HG03571 (cell line): ENCODE measurements at regions not wholly inside any gene's neighbourhood (a gene's known extent, or its start where the extent isn't known, plus 50 kb on each side); places are given as distances from the start of the nearest gene placed in this dataset.

Experiments used
- ATAC-seq: cut with Tn5 transposase; IDR thresholded peaks from one replicate; pipeline ENCODE4 v1.9.1; 2021; ENCODE audit not compliant: unreplicated experiment

DNA sequence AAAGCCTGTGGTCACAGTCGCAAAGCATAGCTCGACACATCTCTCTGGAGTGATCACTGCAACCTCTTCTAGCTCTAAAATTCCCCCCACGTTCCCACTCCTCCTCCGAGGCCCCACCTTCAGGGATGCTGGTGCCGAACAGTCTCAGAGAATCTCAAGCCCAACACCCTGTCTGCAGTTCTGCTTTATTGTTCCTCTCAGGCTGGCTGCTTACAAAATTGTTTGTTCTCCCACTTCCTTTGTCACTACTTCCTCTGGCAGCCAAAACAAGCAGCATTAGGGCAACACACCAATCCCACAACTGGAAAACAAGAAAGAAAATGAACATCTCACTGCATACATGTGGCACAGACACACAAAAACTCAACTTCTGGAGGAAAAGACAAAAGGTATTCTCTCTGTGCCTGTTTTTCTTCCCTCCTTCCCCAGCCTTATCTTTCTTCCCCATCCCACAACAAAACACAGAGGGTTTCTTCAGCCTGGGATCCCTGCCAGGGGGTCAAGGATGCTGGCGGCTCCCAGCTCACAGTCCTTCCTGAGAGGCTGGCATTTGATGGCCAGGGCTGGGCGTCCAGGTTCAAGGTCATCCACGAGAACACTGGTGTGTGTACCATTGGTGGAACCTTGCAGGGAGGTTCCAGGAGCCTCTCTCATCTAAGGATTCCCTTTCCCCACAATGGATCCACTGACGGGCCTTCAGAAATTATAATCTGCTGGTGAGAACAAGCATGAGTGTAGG, 108.4 kb downstream of the TMCO5A start:
- ATAC-seq = no peak

DNA sequence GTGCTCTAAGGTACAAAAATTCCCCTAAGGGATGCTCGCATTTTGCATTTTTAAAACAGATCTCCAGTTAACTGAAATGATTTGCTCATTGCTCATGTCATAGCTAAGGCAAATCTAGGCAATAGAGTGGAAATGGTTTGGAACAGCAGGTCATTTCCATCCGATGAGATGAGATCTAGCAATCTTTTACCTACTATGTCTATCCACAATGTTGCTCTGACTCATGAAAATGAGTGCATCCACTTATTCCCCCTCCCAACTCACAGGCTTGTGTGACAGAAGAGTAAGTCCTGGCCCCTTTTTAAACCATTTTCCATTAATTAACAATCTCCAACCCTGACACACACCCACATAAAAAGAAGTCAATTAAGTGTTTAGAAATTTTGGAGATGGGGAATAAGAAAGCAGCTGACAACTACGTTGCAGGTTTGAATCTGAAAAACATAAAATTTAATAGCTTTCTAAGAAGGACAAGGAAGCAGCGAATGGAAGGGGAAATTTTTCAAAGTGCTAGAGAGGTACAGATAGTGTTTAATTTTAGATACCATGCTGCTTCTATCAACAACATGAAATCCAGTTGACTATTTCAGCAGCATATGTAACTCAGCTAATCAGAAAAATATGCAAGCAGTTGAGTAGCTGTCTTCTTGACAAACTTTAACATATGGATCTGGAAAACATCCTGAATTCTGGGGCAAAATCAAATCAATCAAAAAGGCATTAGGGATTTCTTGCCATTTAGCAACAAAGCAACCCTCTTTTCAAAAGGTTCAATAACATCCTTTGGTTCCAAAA, 112.0 kb downstream of the TMCO5A start:
- ATAC-seq = no peak

DNA sequence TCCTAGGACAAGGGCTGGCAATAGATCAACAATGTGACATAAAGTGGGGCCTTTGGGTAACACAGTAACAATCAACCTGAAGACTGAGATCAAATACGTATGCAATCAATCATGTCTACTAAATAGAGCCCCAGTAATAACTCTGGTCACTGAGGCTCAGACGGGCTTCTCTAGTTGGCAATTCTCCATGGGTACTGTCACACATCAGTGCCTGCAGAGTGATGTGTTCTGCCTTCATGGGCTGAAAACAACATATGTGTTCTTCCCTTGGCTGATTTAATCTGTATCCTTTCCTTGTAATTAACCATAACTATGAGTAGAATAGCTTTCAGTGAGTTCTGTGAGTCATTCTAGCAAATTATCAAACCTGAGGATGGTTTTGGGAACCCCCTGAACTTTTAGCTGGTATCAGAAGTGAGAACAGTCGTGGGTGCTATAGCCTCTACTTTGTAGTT, 113.6 kb downstream of the TMCO5A start:
- ATAC-seq = no peak

DNA sequence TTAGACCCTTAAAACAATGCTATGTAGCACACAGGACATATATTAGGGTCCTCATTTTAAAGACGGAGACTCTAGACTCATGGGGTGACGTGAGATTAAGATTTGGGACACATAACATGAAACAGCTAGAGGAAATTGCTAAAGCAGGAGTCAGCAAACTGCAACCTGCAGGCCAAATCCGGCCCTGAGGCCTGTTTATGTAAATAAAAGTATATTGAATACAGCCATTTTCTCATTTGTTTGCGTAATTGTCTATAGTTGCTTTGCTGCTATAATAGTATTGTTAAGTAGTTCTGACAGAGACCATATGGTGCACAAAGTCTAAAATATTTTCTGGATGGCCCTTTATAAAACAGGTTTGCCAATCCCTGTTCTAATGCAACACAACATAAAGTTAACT, 115.5 kb downstream of the TMCO5A start:
- no peak for ATAC-seq

DNA sequence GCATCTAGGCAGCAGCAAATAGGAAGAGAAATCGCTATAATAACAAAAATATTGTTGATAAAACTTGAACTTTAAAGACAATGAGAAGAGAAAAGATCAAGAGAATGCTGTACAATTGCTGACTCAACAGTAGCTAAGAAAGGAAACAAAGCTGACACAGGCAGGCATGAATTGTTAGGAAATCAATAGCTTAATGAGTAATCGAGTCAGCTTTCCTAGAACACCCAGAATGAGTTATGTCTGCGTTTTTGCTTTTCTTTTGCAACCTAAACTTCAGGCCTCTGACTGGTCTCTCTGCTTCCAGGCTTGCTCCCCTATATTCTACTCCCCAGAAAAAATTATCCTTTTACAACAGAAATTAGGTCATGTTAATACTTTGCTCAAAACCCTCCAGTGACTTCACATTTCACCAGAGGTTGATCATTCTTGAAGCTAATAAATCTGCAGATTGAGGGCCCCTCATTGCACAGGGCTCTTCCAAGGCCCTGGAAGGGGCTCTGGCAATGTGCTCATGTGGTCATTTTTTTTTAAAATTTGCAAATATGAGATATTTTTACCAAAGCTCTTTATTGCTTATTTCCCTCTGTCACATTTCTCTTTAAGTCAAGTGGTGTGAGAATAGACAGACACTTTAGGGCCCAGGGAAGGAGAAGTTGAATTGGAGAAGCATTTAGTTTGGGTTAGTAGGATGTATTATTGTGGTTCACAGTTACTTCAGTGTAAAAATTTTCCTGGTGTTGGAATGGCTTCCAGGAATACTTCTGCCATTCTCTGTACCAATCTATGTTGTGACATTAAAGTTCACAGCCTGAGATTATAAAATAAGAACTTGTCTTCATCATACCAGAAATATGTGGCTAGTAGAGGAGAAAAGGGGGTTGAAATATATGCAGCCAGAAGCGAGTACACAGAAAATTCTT, 116.3 kb downstream of the TMCO5A start:
- no peak for ATAC-seq

DNA sequence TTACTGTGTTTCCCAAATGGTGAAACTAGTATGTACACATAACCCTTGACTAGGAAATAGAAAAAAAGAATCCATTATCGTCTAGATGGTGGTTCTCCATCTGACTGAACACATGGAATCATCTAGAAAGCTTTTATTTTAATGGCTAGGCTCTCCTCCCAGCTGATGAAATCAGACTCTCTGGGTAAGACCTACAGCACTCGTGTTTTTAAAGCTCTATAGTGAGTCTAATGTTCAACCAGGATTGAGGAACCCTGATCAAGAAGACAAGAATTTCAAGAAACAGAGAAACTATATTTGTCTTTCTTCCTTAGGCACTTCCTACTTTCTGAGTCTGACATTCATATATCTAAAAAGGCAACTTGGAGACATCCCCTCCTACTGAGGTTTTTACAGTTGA, 118.8 kb downstream of the TMCO5A start:
- no peak for ATAC-seq

DNA sequence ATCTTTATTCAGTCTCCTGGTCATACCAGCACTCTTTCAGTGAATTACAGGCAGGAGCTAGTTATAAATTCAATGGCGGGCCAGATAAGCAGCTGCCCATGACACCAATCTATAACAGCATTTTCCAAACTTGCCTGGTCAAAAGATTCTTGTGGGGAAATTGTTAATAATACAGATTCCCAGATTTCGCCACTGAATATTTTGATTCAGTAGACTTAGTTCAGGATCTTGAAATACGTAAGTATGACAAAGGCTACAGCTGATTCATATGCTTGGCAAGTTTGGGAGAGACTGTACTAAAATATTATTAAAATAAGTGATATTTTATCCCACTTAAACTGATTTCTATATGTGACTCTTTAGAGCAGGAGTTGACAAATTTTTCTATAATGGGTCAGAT, 119.3 kb downstream of the TMCO5A start:
- ATAC-seq = no peak

DNA sequence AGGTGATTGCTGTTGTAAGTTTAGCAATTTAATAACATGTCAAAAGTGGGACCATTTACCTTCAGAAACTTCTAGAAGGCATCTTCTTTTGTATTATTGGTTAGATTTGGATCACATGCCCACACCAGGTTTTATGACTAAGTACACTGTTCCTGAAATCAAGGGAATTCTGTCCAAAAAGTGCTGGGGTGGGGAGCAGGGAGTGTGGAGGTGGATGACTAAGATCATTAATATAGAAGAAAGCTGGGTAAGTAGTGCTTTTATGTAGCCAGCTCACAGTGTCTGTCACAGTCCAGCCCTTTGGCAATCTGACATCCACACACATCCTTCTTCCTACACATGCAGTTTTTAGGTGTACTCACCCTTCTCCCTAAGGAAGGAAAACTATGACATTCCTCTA, 120.0 kb downstream of the TMCO5A start:
- ATAC-seq = no peak

DNA sequence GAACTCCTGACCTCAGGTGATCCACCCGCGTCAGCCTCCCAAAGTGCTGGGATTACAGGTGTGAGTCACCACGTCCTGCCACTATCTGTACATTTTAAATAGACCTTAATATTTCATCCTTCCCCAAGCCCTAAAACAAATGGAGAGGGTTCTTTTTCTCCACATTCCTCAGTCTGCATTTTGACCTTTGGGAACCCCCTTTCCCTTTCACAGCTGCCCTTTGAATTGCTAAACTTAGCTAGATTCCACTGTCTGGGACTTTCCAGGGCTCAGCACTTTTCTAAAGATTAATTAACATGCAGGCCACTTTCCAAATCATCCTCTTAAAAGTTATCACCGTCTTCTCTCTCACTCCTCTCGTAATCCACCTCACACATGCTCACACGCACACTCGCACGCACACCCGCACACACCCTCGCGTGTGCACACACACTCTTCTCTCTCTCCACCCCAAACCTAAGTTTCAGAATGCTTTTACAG, 124.2 kb downstream of the TMCO5A start:
- ATAC-seq = no peak

DNA sequence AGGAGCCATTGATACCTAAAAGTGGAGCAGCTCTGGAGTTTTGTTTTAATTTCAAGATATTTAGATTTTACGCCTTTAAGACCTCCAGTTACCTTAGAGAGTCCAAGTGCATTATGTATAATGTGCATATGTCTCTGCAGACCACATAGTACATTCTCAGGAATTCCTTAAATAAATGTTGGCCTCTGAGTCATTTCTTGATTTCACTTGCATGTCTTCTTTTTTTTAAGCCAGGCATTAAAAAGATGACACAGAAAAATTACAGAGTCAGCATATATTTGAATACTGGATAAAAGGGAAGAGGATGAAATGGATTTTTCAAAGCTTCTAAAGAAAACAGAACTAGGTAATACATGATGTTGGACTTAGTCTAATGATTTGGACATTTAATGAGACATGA, 125.2 kb downstream of the TMCO5A start:
- no peak for ATAC-seq

DNA sequence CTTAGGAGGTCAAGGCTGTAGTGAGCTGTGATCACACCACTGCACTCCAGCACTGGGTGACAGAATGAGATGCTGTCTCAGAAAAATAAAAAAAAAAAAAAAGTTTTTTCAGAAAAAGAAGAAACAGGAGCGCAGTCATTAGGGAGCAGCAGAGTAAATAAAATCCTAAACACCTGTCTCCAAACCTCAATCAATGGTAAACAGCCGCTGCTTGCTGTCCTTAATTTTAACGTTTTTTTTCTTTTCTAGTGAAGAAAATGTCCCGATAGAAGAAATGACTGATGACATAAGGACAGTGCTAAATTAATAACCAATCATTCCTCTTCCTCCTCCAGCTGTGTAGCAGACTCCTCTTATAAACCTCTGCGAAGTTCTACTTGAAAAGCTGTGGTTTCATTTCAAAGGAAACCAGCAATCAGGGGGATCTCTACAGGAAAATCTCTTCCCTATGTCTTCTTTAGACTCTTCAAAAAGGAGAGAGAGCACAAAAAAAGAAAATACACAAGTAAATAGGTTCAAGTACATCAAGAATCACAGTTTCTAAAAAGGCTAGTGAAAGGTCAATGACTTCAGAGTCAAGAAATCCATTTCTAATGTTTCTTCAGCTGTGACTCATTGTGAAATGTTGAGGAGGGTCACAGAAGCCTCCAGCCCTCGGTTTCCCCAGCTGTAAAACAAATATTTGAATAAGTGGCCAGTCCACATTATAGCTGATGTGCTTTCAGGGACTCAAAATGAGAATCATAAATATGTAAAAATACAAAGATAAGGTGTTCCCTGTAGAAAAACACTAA, 127.6 kb downstream of the TMCO5A start:
- no peak for ATAC-seq

DNA sequence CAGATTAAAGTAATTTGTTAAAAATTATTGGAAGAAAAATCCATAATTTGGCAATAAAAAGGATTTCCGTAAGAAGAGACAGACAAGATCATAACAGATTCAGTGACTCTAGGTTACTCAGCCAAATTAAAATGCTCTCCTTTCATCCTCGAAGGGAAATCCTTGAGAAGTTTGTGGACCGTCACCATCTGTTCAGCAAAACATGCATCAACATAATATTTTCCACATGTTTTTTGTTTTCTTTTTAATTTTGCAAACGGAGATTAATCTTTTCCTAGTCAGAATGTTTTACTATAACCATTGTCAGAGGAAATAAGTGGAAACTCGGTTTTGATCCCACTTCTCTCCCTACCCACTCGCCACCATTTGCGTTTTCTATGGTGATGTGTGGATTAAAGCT, 128.3 kb downstream of the TMCO5A start:
- no peak for ATAC-seq

DNA sequence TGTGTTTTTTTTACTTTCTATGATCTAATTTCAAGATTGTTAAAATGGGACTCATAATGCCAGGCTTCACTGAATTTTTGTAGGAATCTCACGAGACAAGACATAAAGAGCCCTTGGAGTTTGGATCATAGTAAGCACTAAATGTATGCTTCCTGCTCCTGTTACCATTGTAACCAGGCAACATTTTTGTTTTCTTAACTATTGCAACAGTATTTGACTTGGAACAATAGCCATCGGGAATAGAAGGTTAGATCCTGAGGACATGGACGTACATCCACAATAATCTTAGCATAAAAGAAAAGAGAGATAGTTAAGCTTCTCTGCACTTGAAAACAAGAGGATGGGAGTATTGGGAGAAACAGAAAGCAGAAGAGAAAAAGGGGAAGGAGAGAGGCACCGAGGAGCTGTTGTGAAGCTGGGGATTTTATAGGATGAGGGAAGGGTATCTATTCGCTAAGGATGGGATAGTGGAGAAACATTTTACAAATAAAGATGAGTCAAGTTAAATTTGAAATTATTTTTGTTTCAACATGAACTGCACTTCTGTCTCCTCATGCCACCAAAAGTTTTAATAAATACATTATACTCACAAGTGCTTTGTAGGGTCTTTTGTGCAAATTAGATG, 131.4 kb downstream of the TMCO5A start:
- no peak for ATAC-seq

DNA sequence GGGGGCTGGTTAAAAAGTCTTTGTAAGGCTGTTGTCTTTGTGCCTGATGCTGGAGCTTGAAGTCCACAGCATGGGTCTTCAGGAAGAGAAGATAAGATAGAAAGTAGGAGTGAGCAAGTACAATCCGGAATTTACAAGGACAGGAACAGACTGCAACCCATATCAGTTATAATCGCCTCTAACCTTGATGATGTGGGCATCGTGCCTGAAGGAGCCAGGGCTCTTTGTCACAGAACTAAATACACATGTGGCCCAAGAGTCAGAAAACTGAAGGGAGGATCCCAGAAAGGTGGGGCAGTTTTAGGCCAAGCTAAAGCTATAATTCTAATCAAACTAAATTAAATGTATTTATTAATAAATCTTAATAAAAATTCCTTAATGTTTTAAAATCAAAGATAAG, 132.2 kb downstream of the TMCO5A start:
- no peak for ATAC-seq

DNA sequence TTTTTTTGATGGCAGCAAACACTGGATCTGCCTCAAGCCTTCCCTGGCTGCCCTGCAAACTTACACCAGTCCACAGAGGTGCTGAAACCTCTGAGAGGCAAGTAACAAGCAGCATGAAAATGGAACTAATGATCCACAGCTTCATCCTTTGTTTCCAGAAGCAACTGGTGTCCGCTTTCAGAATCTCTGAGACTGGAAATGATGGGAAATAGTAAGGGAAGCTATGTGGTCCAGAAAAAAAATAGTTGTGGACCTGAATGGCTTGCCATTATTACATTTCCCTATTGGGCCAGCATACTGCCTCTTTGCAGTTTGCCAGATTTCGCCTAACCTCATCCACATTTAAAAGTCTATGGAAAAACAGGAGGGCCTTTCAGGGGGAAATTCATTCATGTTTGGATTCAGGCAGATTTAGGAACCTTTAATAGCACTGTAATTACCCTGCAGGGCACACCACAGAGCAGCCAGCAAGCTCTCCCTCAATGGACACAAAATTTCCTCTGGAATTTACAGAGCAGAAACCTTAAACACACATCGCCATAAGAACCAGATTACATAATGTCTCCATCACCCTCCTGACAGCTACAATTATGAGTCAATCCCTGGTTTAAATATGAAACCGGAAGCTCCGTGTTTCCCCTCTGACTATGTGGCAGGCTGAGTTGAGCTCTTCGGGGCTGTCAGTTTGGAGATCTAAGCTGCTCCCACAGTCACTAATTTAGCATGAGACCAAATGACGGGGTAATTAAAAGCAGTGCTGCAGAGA, 134.4 kb downstream of the TMCO5A start:
- ATAC-seq = peak; percentile 83

DNA sequence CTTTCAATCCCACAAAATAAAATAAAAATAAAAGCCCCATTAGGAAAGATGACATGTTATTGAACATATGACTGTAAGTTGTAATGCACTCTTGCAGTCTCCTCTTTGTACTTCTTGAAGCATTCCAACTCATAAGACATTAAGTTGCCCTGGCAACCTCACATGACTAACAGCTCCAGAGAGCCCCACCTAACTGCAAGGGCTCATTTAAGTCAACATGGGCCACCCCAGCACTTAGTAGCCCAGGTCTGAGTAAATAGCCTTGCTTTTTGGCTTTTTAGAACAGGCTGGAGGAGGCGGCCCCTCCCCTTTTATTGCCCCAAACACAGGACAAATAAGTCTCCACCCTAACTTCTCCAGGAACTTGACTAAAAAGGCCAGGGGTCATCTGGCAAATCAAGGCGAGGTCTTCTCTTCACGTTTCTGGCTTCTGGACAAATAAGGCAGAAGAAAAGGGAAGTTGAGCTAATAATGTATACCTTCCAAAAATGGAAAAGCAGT, 135.1 kb downstream of the TMCO5A start:
- ATAC-seq = no peak

DNA sequence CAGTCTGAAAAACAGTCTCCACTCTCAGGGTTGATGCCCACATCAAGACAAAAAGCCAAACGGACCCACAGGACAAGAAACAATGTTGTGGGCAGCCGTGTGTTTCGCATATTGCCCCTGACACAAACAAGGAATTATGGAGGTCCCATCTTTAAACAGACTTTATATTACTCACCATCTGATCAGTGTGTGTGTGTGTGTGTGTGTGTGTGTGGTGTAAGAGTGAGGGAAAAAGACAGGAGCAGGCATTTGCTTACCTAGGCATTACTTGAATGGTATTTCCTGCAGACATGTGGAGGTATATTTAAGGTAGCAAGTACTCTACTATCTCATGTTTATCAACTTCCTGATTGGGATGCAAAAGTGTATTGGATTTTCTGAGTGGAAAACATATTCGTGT, 136.3 kb downstream of the TMCO5A start:
- no peak for ATAC-seq

DNA sequence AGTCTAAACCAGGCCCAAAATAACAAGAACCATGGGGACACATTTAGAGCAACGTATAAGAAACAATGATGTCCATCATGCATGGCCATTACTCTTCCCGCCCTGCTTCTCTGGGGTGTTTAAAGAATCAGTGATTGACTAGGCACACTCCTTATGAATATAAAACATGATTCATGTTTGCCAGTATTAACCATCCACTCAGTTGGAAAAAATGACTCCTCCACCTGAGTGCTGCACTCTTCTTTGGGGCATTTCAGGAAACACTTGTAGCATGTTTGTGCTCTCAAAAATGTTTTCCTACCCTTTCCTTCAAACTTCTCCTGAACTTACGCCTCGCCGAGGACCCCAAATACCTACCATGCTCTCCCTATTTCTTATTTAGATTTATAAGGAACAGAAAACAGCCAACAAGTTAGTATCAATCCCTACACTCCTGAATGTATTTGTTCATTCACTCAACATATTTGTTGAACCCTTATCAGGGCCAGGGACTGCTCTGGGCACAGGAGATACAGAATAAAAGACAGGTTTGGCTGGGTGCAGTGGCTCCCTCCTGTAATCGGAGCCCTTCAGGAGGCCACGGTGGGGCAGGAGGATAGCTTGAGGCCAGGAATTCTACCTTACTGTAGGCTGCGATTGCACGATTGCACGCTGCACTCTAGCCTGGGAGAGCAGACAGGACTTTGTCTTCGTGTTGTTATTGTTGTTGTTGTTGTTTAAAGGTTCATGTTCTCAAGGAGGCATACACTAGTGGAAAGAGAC, 137.0 kb downstream of the TMCO5A start:
- no peak for ATAC-seq

DNA sequence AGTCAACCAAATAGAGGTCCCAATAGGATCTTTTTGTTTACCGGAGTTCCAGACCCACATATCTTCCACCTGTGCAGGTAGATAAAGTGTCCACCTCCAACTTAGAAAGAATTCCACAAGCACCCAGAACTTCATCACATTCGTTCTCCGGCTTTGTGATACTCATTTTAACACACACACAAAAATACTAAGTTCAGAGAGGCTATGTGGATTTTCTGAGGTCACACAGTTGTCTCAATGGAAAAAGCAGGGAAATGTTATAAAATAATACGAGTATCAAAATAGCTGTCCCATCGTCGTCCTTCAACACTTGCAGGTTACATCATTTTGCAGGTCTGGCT, 137.5 kb downstream of the TMCO5A start:
- ATAC-seq = no peak
